Mesendoderm (in vitro differentiated cells): ENCODE measurements at regions not wholly inside any gene's neighbourhood (a gene's known extent, or its start where the extent isn't known, plus 50 kb on each side); places are given as distances from the start of the nearest gene placed in this dataset.

Experiments used
- DNase-seq: peaks from one replicate; pipeline ENCODE4 v3.0.0; 2013
- H2AK5ac ChIP-seq: 2 replicates; pipeline ENCODE4 v1.6.1; 2013; ENCODE audit warnings: low read length, inconsistent platforms
- H2BK120ac ChIP-seq: 2 replicates; pipeline ENCODE4 v1.6.1; 2013; ENCODE audit warnings: low read depth, mild to moderate bottlenecking, low read length, moderate library complexity, mixed read lengths
- H2BK15ac ChIP-seq: replicated peaks from 2 replicates; pipeline ENCODE4 v1.6.1; 2013; ENCODE audit warnings: low read depth, mild to moderate bottlenecking, moderate library complexity
- H2BK5ac ChIP-seq: 2 replicates; pipeline ENCODE4 v1.6.1; 2013; ENCODE audit warnings: low read length, inconsistent platforms
- H3K18ac ChIP-seq: 2 replicates; pipeline ENCODE4 v1.6.1; 2013; ENCODE audit warnings: mild to moderate bottlenecking, low read length, mixed read lengths
- H3K23ac ChIP-seq: one replicate; pipeline ENCODE4 v1.6.1; 2013; ENCODE audit warnings: low read length
- H3K27ac ChIP-seq: 2 replicates; pipeline ENCODE4 v1.5.1; 2013; ENCODE audit warnings: low read depth, mild to moderate bottlenecking, inconsistent platforms, low read length, moderate library complexity
- H3K27me3 ChIP-seq: 2 replicates; pipeline ENCODE4 v1.6.1; 2013; ENCODE audit warnings: low read length, control low read depth, mild to moderate bottlenecking, inconsistent platforms; ENCODE audit not compliant: insufficient read depth, poor library complexity
- H3K36me3 ChIP-seq: 2 replicates; pipeline ENCODE4 v1.6.1; 2013; ENCODE audit warnings: low read length, inconsistent platforms; ENCODE audit not compliant: control insufficient read depth, insufficient read depth
- H3K4ac ChIP-seq: one replicate; pipeline ENCODE4 v1.6.1; 2013; ENCODE audit warnings: low read depth, mild to moderate bottlenecking, low read length, moderate library complexity
- H3K4me1 ChIP-seq: 2 replicates; pipeline ENCODE4 v1.6.1; 2013; ENCODE audit warnings: low read depth, low read length, inconsistent platforms; ENCODE audit not compliant: control insufficient read depth
- H3K4me2 ChIP-seq: 2 replicates; pipeline ENCODE4 v1.6.1; 2013; ENCODE audit warnings: low read length
- H3K4me3 ChIP-seq: 2 replicates; pipeline ENCODE4 v1.5.1; 2013; ENCODE audit warnings: mild to moderate bottlenecking, low read length
- H3K56ac ChIP-seq: one replicate; pipeline ENCODE4 v1.6.1; 2013; ENCODE audit warnings: low read length
- H3K79me1 ChIP-seq: 2 replicates; pipeline ENCODE4 v1.6.1; 2013; ENCODE audit warnings: low read length, inconsistent platforms
- H3K79me2 ChIP-seq: 2 replicates; pipeline ENCODE4 v1.6.1; 2013; ENCODE audit warnings: mild to moderate bottlenecking, low read length; ENCODE audit not compliant: control insufficient read depth, insufficient read depth
- H3K9ac ChIP-seq: 2 replicates; pipeline ENCODE4 v1.6.1; 2013; ENCODE audit warnings: low read length, inconsistent platforms
- H4K5ac ChIP-seq: one replicate; pipeline ENCODE4 v1.6.1; 2013; ENCODE audit warnings: low read length
- H4K8ac ChIP-seq: one replicate; pipeline ENCODE4 v1.6.1; 2013; ENCODE audit warnings: low read depth, mild to moderate bottlenecking, control low read depth, low read length, moderate library complexity
- WGBS: extraction: QIAGEN DNeasy Blood & Tissue Kit; methylation state at CpG from one replicate; pipeline ENCODE4 v1.1.7; 2013; ENCODE audit warnings: low lambda C conversion rate, missing lambda C conversion rate; ENCODE audit not compliant: insufficient coverage; ENCODE audit errors: extremely low coverage; 5-methylcytosine and 5-hydroxymethylcytosine counted together

DNA sequence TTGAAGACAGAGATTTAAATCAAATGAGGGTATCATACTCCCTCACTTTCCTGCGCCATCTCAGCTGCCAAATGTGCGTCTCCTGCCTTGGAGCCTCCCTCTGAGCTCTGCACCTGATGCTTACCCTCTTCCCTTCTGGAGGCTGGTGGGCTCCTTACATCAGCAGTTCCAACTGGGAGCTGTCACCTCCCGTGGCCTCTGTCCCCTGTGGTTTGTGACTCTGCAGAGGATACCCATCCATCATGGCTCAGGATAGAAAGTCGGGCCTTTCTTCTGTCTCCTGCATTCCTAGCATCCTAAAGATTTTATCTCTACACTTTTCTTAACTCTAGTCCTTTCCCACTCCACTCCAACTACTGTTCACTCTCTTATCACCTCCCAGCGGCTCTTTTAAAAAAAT is 570.6 kb downstream of the BCL11B start:
- Histone ChIP-seq H4K8ac (no peak overlapping the region), H3K36me3 (no peaks in the 10 kb centered on the region), H3K4ac (no peak overlapping the region), H3K23ac (no peak overlapping the region), H3K79me2 (no peaks in the 10 kb centered on the region), H3K18ac (no peak overlapping the region), H3K27ac (no peak overlapping the region), H3K4me2 (no peak overlapping the region), H3K56ac (no peak overlapping the region), H2BK120ac (no peak overlapping the region), H3K27me3 (no peaks in the 10 kb centered on the region), H2AK5ac (no peak overlapping the region), H2BK15ac (no peak overlapping the region), H3K4me1 (peaks cover 1% of the 10 kb centered on the region), H3K4me3 (no peak overlapping the region), H4K5ac (no peak overlapping the region), H3K79me1 (no peaks in the 10 kb centered on the region), H3K9ac (no peak overlapping the region), H2BK5ac (no peak overlapping the region)
- no CpG with 5 or more reads among the region's 5 CpGs for WGBS
- no peak for DNase-seq

DNA sequence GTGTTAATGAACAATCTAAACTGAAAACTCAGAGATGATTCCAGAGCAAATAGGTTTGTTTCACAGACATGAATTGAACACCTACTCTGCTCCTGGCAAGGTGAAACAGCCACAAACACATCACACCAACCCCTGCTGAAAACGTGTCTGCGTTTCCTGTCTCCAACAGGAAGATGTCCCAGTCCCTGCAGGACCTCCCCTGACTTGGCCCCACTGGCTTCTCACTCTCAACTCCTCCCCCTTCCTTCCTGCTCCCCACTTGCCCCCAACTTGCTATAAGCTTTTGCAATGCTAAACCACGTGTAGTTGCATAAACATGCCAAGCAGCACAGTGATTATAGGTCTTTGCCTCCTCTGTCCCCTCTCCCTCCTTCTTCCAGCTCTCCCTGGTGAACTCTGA is 567.6 kb downstream of the BCL11B start:
- Histone ChIP-seq H3K56ac (no peak overlapping the region), H3K4ac (no peak overlapping the region), H3K36me3 (no peaks in the 10 kb centered on the region), H2BK5ac (no peak overlapping the region), H4K5ac (no peak overlapping the region), H3K27me3 (no peaks in the 10 kb centered on the region), H2BK15ac (no peak overlapping the region), H3K18ac (no peak overlapping the region), H3K4me3 (no peak overlapping the region), H3K23ac (no peak overlapping the region), H2AK5ac (no peak overlapping the region), H4K8ac (no peak overlapping the region), H3K4me2 (no peak overlapping the region), H3K79me1 (no peaks in the 10 kb centered on the region), H3K27ac (no peak overlapping the region), H2BK120ac (no peak overlapping the region), H3K79me2 (no peaks in the 10 kb centered on the region), H3K9ac (no peak overlapping the region), H3K4me1 (peaks cover 1% of the 10 kb centered on the region)
- WGBS = no CpG with 5 or more reads among the region's 3 CpGs
- DNase-seq = peak; percentile 2

DNA sequence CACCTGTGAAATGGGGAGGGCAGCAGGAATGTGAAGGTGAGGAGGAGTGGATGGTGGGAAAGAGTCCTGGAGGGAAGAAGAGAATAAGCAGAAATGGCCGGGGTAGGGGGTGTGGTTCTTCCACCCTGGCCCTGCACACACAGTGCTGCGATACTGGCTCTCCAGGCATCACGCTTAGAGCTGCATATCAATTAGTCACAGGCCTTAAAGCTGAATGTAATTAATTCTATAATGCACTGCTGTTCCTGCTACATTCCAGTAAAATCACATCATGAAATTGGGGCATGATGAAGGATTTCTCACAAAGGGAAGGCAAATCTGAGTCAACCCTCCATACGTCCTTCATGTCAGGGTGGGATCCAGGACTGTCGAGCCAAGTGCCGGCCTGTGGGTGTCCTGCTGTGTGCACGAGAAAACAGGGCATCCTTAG is 566.1 kb downstream of the BCL11B start:
- Histone ChIP-seq H3K36me3 (no peaks in the 10 kb centered on the region), H2BK5ac (no peak overlapping the region), H3K79me2 (no peaks in the 10 kb centered on the region), H3K79me1 (no peaks in the 10 kb centered on the region), H2BK120ac (no peak overlapping the region), H3K18ac (no peak overlapping the region), H2AK5ac (no peak overlapping the region), H3K23ac (no peak overlapping the region), H4K5ac (no peak overlapping the region), H3K27ac (no peak overlapping the region), H3K4me3 (no peak overlapping the region), H3K4ac (no peak overlapping the region), H3K4me1 (peaks cover 1% of the 10 kb centered on the region), H3K9ac (no peak overlapping the region), H3K56ac (peak overlapping the region; percentile 53), H2BK15ac (no peak overlapping the region), H3K27me3 (no peaks in the 10 kb centered on the region), H3K4me2 (no peak overlapping the region), H4K8ac (no peak overlapping the region)
- WGBS = no CpG with 5 or more reads among the region's 7 CpGs
- DNase-seq = peak; percentile 53

DNA sequence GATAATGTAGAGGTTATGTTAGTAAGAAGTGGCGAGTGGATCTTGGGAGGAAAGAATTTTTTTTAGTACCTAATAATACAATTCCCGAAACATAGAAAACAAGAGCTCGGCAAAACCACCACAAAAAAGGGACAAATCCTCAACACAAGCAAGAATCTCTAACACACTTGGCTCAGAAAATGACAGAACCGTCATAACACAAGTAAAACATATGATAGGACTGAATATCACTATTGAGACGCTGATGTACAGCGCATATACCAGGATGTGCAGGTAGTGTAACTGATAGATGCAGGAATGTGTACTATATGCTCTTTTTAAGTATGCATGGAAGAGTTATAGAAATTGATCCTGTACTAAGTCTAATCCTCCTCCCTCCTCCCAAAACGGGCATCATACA is 564.5 kb downstream of the BCL11B start:
- H3K23ac ChIP-seq = no peak overlapping the region
- no peak overlapping the region for H2BK5ac ChIP-seq
- no peak overlapping the region for H3K4me2 ChIP-seq
- H3K79me1 ChIP-seq = no peaks in the 10 kb centered on the region
- H4K8ac ChIP-seq = no peak overlapping the region
- no peak overlapping the region for H3K4me3 ChIP-seq
- H3K56ac ChIP-seq = no peak overlapping the region
- H3K79me2 ChIP-seq = no peaks in the 10 kb centered on the region
- H3K9ac ChIP-seq = no peak overlapping the region
- H3K4ac ChIP-seq = no peak overlapping the region
- H3K18ac ChIP-seq = no peak overlapping the region
- H3K27me3 ChIP-seq = no peaks in the 10 kb centered on the region
- DNase-seq = no peak
- H2AK5ac ChIP-seq = no peak overlapping the region
- H3K4me1 ChIP-seq = peaks cover 1% of the 10 kb centered on the region
- no peak overlapping the region for H4K5ac ChIP-seq
- H2BK15ac ChIP-seq = no peak overlapping the region
- no peaks in the 10 kb centered on the region for H3K36me3 ChIP-seq
- H2BK120ac ChIP-seq = no peak overlapping the region
- no peak overlapping the region for H3K27ac ChIP-seq
- no CpG with 5 or more reads among the region's 7 CpGs for WGBS

DNA sequence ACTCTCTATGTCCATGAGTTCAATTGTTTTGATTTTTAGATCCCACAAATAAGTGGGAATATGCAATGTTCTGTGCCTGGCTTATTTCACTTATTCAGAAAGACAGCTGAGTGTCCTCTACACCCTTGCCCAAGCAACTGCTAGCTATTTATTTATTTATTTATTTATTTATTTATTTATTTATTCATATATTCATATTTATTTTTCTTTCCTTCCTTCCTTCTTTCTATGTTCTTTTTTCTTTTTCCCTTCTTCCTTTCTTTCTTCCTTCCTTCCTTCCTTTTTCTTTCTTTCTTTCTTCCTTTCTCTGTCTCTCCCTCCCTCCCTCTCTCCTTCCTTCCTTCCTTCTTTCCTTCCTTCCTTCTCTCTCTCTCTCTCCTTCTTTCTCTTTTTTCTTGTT is 563.4 kb downstream of the BCL11B start:
- H3K4me1 ChIP-seq = peaks cover 1% of the 10 kb centered on the region
- no peak overlapping the region for H3K56ac ChIP-seq
- H2BK120ac ChIP-seq = no peak overlapping the region
- no peak overlapping the region for H4K8ac ChIP-seq
- DNase-seq = no peak
- no peak overlapping the region for H3K23ac ChIP-seq
- H3K27me3 ChIP-seq = no peaks in the 10 kb centered on the region
- H2AK5ac ChIP-seq = no peak overlapping the region
- H2BK15ac ChIP-seq = no peak overlapping the region
- no peak overlapping the region for H3K4me2 ChIP-seq
- H3K4ac ChIP-seq = no peak overlapping the region
- no peak overlapping the region for H3K18ac ChIP-seq
- no peaks in the 10 kb centered on the region for H3K36me3 ChIP-seq
- H3K79me1 ChIP-seq = no peaks in the 10 kb centered on the region
- no peak overlapping the region for H3K9ac ChIP-seq
- no peak overlapping the region for H3K4me3 ChIP-seq
- no peak overlapping the region for H3K27ac ChIP-seq
- no peak overlapping the region for H4K5ac ChIP-seq
- H2BK5ac ChIP-seq = no peak overlapping the region
- H3K79me2 ChIP-seq = no peaks in the 10 kb centered on the region

DNA sequence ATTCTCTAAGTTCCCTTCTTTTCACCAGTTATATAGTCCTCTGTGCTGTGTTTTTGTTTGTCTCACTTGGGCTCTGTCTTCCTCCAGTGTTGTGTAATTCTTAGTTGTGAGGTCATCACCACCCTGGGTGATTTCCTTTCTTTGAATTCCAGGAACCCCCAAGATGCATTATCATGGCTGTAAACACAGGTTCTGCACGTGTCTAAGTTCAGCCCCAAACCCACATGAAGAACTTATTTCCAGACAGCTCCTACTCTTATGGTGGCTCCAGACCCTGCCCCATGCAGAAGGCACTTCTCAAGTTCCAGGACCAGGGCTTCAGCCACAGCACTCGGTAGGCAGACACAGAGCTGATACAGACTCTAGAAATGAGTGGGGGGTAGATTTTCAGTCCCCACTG is 560.5 kb downstream of the BCL11B start:
- H3K27ac ChIP-seq = no peak overlapping the region
- H2AK5ac ChIP-seq = no peak overlapping the region
- no peaks in the 10 kb centered on the region for H3K79me1 ChIP-seq
- H3K23ac ChIP-seq = no peak overlapping the region
- no peak overlapping the region for H3K4ac ChIP-seq
- no peak overlapping the region for H3K4me3 ChIP-seq
- no peak overlapping the region for H4K5ac ChIP-seq
- no peak overlapping the region for H3K56ac ChIP-seq
- H3K18ac ChIP-seq = no peak overlapping the region
- no peak overlapping the region for H3K4me2 ChIP-seq
- no peaks in the 10 kb centered on the region for H3K27me3 ChIP-seq
- no peak overlapping the region for H2BK5ac ChIP-seq
- H4K8ac ChIP-seq = no peak overlapping the region
- no CpG with 5 or more reads among the region's 2 CpGs for WGBS
- no peak for DNase-seq
- no peak overlapping the region for H2BK120ac ChIP-seq
- no peaks in the 10 kb centered on the region for H3K4me1 ChIP-seq
- no peak overlapping the region for H2BK15ac ChIP-seq
- H3K36me3 ChIP-seq = no peaks in the 10 kb centered on the region
- no peaks in the 10 kb centered on the region for H3K79me2 ChIP-seq
- no peak overlapping the region for H3K9ac ChIP-seq
